Neural progenitor cell (in vitro differentiated cells): ENCODE measurements at regions not wholly inside any gene's neighbourhood (a gene's known extent, or its start where the extent isn't known, plus 50 kb on each side); places are given as distances from the start of the nearest gene placed in this dataset.

Experiments used
- DNase-seq: peaks from one replicate; pipeline ENCODE4 v3.0.0-alpha.2; 2016; ENCODE audit warnings: low spot score
- H2AFZ ChIP-seq: fragments of 200-600 bp; sonication (generic); replicated peaks from 2 replicates; pipeline ENCODE4 v1.6.1; 2016; ENCODE audit warnings: antibody characterized with exemption
- H3F3A ChIP-seq: fragments of 200-600 bp; sonication (generic); 2 replicates; pipeline ENCODE4 v1.6.1; 2016; ENCODE audit warnings: antibody characterized with exemption, low read depth
- H3K27ac ChIP-seq: fragments of 200-600 bp; sonication (generic); 2 replicates; pipeline ENCODE4 v1.5.1; 2016; ENCODE audit warnings: mild to moderate bottlenecking
- H3K27me3 ChIP-seq: fragments of 200-600 bp; sonication (generic); 2 replicates; pipeline ENCODE4 v1.6.1; 2016; ENCODE audit warnings: mild to moderate bottlenecking, moderate library complexity
- H3K36me3 ChIP-seq: fragments of 200-600 bp; sonication (generic); 2 replicates; pipeline ENCODE4 v1.5.1; 2016
- H3K4me1 ChIP-seq: fragments of 200-600 bp; sonication (generic); 2 replicates; pipeline ENCODE4 v1.6.1; 2016; ENCODE audit warnings: mixed run types
- H3K4me2 ChIP-seq: fragments of 200-600 bp; sonication (generic); 2 replicates; pipeline ENCODE4 v1.6.1; 2016
- H3K4me3 ChIP-seq: fragments of 200-600 bp; sonication (generic); 2 replicates; pipeline ENCODE4 v1.5.1; 2016
- H3K79me2 ChIP-seq: fragments of 200-600 bp; sonication (generic); 2 replicates; pipeline ENCODE4 v1.6.1; 2016; ENCODE audit warnings: low read depth
- H3K9ac ChIP-seq: fragments of 200-600 bp; sonication (generic); 2 replicates; pipeline ENCODE4 v1.6.1; 2016
- H3K9me3 ChIP-seq: fragments of 200-600 bp; sonication (generic); 2 replicates; pipeline ENCODE4 v1.5.1; 2016; ENCODE audit warnings: low read depth
- H4K20me1 ChIP-seq: fragments of 200-600 bp; sonication (generic); 2 replicates; pipeline ENCODE4 v1.6.1; 2016; ENCODE audit warnings: low read depth
- H3K27ac Mint-ChIP-seq: 3 replicates; pipeline ENCODE4 v1.8.0; 2021; ENCODE audit warnings: mixed read lengths
- H3K27me3 Mint-ChIP-seq: 2 replicates; pipeline ENCODE4 v1.8.0; 2022; ENCODE audit warnings: low read depth, mild to moderate bottlenecking, inconsistent platforms, moderate library complexity, mixed read lengths; ENCODE audit not compliant: insufficient read depth
- H3K36me3 Mint-ChIP-seq: 3 replicates; pipeline ENCODE4 v1.8.0; 2021; ENCODE audit warnings: mixed read lengths
- H3K4me1 Mint-ChIP-seq: 3 replicates; pipeline ENCODE4 v1.8.0; 2021; ENCODE audit warnings: mixed read lengths
- H3K4me3 Mint-ChIP-seq: 3 replicates; pipeline ENCODE4 v1.8.0; 2021; ENCODE audit warnings: mild to moderate bottlenecking, moderate library complexity, mixed read lengths
- H3K9me3 Mint-ChIP-seq: 3 replicates; pipeline ENCODE4 v1.8.0; 2020; ENCODE audit warnings: mixed read lengths
- CTCF ChIP-seq: fragments of 200-600 bp; sonication (generic); IDR thresholded peaks from 2 replicates; pipeline ENCODE4 v1.5.1; 2017; ENCODE audit warnings: antibody characterized with exemption, mild to moderate bottlenecking
- EZH2 ChIP-seq: fragments of 200-600 bp; sonication (generic); IDR thresholded peaks from 2 replicates; pipeline ENCODE4 v1.6.1; 2017; ENCODE audit warnings: antibody characterized with exemption, mild to moderate bottlenecking, moderate library complexity
- EZH2phosphoT487 ChIP-seq: fragments of 200-600 bp; sonication (generic); IDR thresholded peaks from 2 replicates; pipeline ENCODE4 v1.6.1; 2017; ENCODE audit warnings: antibody characterized with exemption

GRCh38 chr2:188202777-188203176 lies 88.9 kb upstream of the GULP1 start:
- Histone ChIP-seq H3K27ac (no peak overlapping the region), H3F3A (no peaks in the 10 kb centered on the region), H3K4me3 (no peak overlapping the region), H3K36me3 (no peaks in the 10 kb centered on the region), H3K9me3 (no peaks in the 10 kb centered on the region), H3K27me3 (no peaks in the 10 kb centered on the region), H3K4me2 (no peak overlapping the region), H2AFZ (no peak overlapping the region), H4K20me1 (no peaks in the 10 kb centered on the region), H3K4me1 (no peaks in the 10 kb centered on the region), H3K79me2 (no peaks in the 10 kb centered on the region), H3K9ac (no peak overlapping the region)
- Mint-ChIP-seq H3K36me3 (no peaks in the 10 kb centered on the region), H3K4me3 (no peak overlapping the region), H3K27ac (no peak overlapping the region), H3K4me1 (no peaks in the 10 kb centered on the region), H3K27me3 (peaks cover 3% of the 10 kb centered on the region), H3K9me3 (no peaks in the 10 kb centered on the region)
- DNase-seq: no peak
- no peak for TF ChIP-seq EZH2phosphoT487
- TF ChIP-seq EZH2: no peak
- no peak for TF ChIP-seq CTCF

GRCh38 chr2:188203776-188204175 lies 87.9 kb upstream of the GULP1 start:
- no peaks in the 10 kb centered on the region for H3K9me3 Mint-ChIP-seq
- Histone ChIP-seq H3K79me2 (no peaks in the 10 kb centered on the region), H3K9me3 (no peaks in the 10 kb centered on the region), H3K4me1 (no peaks in the 10 kb centered on the region), H3K27ac (no peak overlapping the region), H3K27me3 (no peaks in the 10 kb centered on the region), H3F3A (no peaks in the 10 kb centered on the region), H4K20me1 (no peaks in the 10 kb centered on the region), H2AFZ (no peak overlapping the region), H3K4me3 (no peak overlapping the region), H3K4me2 (no peak overlapping the region), H3K9ac (no peak overlapping the region), H3K36me3 (no peaks in the 10 kb centered on the region)
- H3K4me3 Mint-ChIP-seq: no peak overlapping the region
- peaks cover 3% of the 10 kb centered on the region for H3K27me3 Mint-ChIP-seq
- no peaks in the 10 kb centered on the region for H3K4me1 Mint-ChIP-seq
- DNase-seq: no peak
- no peaks in the 10 kb centered on the region for H3K36me3 Mint-ChIP-seq
- no peak for TF ChIP-seq EZH2phosphoT487
- no peak for TF ChIP-seq CTCF
- no peak for TF ChIP-seq EZH2
- no peak overlapping the region for H3K27ac Mint-ChIP-seq

- Histone ChIP-seq H2AFZ (no peak overlapping the region), H3K27me3 (no peaks in the 10 kb centered on the region), H3K79me2 (no peaks in the 10 kb centered on the region), H3F3A (no peaks in the 10 kb centered on the region), H3K9ac (no peak overlapping the region), H3K36me3 (no peaks in the 10 kb centered on the region), H3K9me3 (no peaks in the 10 kb centered on the region), H3K27ac (no peak overlapping the region), H4K20me1 (no peaks in the 10 kb centered on the region), H3K4me2 (no peak overlapping the region), H3K4me3 (no peak overlapping the region), H3K4me1 (no peaks in the 10 kb centered on the region)
- Mint-ChIP-seq H3K27me3 (peaks cover 3% of the 10 kb centered on the region), H3K27ac (no peak overlapping the region), H3K9me3 (no peaks in the 10 kb centered on the region), H3K4me3 (no peak overlapping the region), H3K4me1 (no peaks in the 10 kb centered on the region), H3K36me3 (no peaks in the 10 kb centered on the region)
- TF ChIP-seq EZH2 (no peak), EZH2phosphoT487 (no peak), CTCF (no peak)
- no peak for DNase-seq
Measured at GRCh38 chr2:188204824-188205223, 86.8 kb upstream of the GULP1 start.

- Histone ChIP-seq H3K9me3 (no peaks in the 10 kb centered on the region), H3K4me2 (no peak overlapping the region), H3K9ac (no peak overlapping the region), H3K36me3 (no peaks in the 10 kb centered on the region), H4K20me1 (no peaks in the 10 kb centered on the region), H3K27me3 (no peaks in the 10 kb centered on the region), H3K79me2 (no peaks in the 10 kb centered on the region), H3K4me1 (no peaks in the 10 kb centered on the region), H3F3A (no peaks in the 10 kb centered on the region), H2AFZ (no peak overlapping the region), H3K4me3 (no peak overlapping the region), H3K27ac (no peak overlapping the region)
- no peak for DNase-seq
- Mint-ChIP-seq H3K36me3 (no peaks in the 10 kb centered on the region), H3K4me3 (no peak overlapping the region), H3K27me3 (peaks cover 3% of the 10 kb centered on the region), H3K27ac (no peak overlapping the region), H3K9me3 (no peaks in the 10 kb centered on the region), H3K4me1 (no peaks in the 10 kb centered on the region)
- TF ChIP-seq CTCF: no peak
- no peak for TF ChIP-seq EZH2phosphoT487
- no peak for TF ChIP-seq EZH2
Measured at GRCh38 chr2:188207554-188207953, 84.1 kb upstream of the GULP1 start.
